22Rv1 (cell line): ENCODE measurements at regions not wholly inside any gene's neighbourhood (a gene's known extent, or its start where the extent isn't known, plus 50 kb on each side); places are given as distances from the start of the nearest gene placed in this dataset.

Experiments used
- CTCF ChIP-seq: fragments of 450-650 bp; IDR thresholded peaks from 2 replicates; pipeline ENCODE4 v1.5.1; 2017; ENCODE audit warnings: mild to moderate bottlenecking
- ZFX ChIP-seq: fragments of 450-650 bp; IDR thresholded peaks from 2 replicates; pipeline ENCODE4 v1.6.1; 2017; ENCODE audit warnings: antibody characterized with exemption, borderline replicate concordance

- TF ChIP-seq CTCF (no peak), ZFX (no peak)
Observed at GRCh38 chr2:118613737-118614136, 233.7 kb downstream of the EN1 start.
